ENCODE measurements at regions not wholly inside any gene's neighbourhood (a gene's known extent, or its start where the extent isn't known, plus 50 kb on each side); places are given as distances from the start of the nearest gene placed in this dataset.

- TF ChIP-seq SAP30 (IDR thresholded peaks at IDR 0.05; ENCODE audit: borderline replicate concordance, insufficient read depth, low read depth, low read length, poor library complexity, severe bottlenecking) (no peak), SMARCA5 (IDR thresholded peaks at IDR 0.05) (no peak), POLR2A (conservative IDR thresholded peaks at IDR 0.05) (no peak), CUX1 (CRISPR knock-in tag; IDR thresholded peaks at IDR 0.05) (no peak), MYBL2 (IDR thresholded peaks at IDR 0.05; ENCODE audit: low read depth) (no peak), MYBL2 (CRISPR knock-in tag; IDR thresholded peaks at IDR 0.05; ENCODE audit: borderline replicate concordance) (no peak), POLR2AphosphoS5 (IDR thresholded peaks at IDR 0.05; ENCODE audit: control insufficient read depth, insufficient read depth, low read depth, low read length) (no peak), CTCF (IDR thresholded peaks at IDR 0.05 in 2 of 3, conservative IDR thresholded peaks at IDR 0.05 in 1 of 3; ENCODE audit: insufficient read depth in 2 of 3, low read depth in 1 of 3, low read length in 3 of 3) (no peak), CBX8 (IDR thresholded peaks at IDR 0.05; ENCODE audit: borderline replicate concordance, extremely low read depth, low read depth, low read length, poor library complexity, severe bottlenecking) (no peak), ZFP36 (IDR thresholded peaks at IDR 0.05; ENCODE audit: low read depth, low read length, partially characterized antibody) (no peak)
- TF ChIP-seq, protein P1, sequence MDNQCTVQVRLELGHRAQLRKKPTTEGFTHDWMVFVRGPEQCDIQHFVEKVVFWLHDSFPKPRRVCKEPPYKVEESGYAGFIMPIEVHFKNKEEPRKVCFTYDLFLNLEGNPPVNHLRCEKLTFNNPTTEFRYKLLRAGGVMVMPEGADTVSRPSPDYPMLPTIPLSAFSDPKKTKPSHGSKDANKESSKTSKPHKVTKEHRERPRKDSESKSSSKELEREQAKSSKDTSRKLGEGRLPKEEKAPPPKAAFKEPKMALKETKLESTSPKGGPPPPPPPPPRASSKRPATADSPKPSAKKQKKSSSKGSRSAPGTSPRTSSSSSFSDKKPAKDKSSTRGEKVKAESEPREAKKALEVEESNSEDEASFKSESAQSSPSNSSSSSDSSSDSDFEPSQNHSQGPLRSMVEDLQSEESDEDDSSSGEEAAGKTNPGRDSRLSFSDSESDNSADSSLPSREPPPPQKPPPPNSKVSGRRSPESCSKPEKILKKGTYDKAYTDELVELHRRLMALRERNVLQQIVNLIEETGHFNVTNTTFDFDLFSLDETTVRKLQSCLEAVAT (IDR thresholded peaks at IDR 0.05) = no peak
Observed at GRCh38 chr5:32951003-32951402, 239.9 kb downstream of the NPR3 start.
